ENCODE measurements at regions not wholly inside any gene's neighbourhood (a gene's known extent, or its start where the extent isn't known, plus 50 kb on each side); places are given as distances from the start of the nearest gene placed in this dataset.

GRCh38 chr11:23679041-23679440 lies 817.8 kb upstream of the LUZP2 start:
- CTCF ChIA-PET = no interaction called here
- no peak overlapping the region for H3K27ac ChIP-seq
- POLR2A ChIA-PET (ENCODE audit: low non-redundant PET) = no interaction called here
- no peak for TF ChIP-seq CTCF (conservative IDR thresholded peaks at IDR 0.05; ENCODE audit: low read depth)
- no peak for DNase-seq (ENCODE audit: low spot score)

DNA sequence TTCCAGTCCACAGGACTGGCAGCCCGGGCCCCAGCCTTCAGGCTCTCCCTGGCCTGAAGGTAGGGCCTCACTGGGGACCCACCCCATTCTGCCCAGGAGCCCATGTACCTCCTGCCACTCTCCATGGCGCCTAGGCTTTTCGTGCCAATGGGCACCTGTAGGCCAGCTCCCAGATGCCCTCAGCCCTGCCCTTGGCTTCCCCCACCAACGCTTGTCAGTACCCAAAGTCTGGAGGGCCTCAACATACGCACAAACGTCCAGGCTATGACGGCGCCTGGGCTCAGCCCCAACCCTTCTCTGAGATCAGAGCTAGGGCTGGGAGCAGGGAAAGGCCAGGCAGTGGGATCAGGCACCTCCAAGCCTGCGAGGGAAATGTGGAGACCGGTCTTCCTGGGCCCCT lies 816.9 kb upstream of the LUZP2 start:
- POLR2A ChIA-PET (ENCODE audit: low non-redundant PET) = no interaction called here
- no peak overlapping the region for H3K27ac ChIP-seq
- no peak for TF ChIP-seq CTCF (conservative IDR thresholded peaks at IDR 0.05; ENCODE audit: low read depth)
- CTCF ChIA-PET = no interaction called here
- DNase-seq (ENCODE audit: low spot score) = no peak

DNA sequence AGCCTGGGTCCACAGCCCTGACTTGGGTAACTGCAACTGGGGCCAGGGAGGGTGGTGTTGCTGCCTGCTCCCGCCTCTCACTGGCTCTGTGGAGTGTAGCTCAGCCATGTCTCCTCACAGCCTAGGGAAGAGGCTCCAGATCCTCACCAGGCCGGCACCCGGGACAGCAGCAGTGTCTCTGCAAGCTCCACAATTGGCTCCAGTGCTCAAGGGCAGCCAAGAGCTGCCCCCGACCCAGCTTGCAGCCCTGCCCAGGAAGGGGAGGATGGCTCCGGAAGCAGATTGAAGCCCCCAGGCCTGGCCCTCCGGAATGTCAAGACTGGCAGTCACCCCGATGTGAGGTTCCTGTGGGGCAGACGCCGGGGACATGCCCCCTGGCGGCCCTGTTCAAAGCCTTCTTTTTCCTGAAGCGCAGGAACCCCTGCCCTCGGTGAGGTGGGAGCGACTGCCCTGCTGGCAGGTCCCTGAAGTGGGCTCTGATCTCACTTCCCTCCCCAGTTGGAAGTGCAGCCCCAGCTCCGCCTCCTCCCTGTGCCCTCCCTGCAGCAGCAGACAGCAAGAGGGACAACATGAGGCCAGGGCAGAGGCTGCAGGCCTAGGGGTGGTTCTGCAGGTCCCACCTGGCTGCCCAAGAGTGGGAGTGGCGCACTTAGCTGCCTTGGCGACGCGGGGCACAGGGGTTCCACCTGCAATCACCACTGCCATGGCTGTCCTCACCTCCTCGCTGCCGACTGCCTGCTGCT lies 816.2 kb upstream of the LUZP2 start:
- TF ChIP-seq CTCF (conservative IDR thresholded peaks at IDR 0.05; ENCODE audit: low read depth) = no peak
- no peak overlapping the region for H3K27ac ChIP-seq
- ChIA-PET POLR2A (ENCODE audit: low non-redundant PET) (no interaction called here), CTCF (no interaction called here)
- DNase-seq (ENCODE audit: low spot score) = no peak

DNA sequence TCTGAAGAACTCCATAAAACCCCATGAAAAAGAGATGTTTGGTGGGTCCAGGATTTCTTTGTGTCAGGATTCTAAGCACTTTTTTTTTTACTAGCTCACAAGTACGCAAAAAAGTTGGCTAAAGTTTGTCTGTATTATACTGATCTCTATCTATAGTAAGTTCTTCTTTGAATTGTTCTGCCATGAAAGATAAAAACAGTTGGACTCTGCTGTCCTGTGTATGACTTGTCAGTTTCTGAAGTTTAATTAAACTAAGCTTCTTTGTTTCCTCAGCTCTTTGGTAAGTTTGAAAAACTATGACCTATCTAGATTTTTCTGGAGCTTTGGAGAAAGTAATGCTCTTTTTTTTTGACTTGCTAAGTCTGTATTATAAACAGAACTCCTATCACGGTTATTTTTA lies 812.2 kb upstream of the LUZP2 start:
- ChIA-PET POLR2A (ENCODE audit: low non-redundant PET) (no interaction called here), CTCF (interaction anchor here (0.6 kb wide), 1 partner anchor 44 kb away, joined by 3 read pairs; no protein-coding TSS in a partner anchor)
- DNase-seq (ENCODE audit: low spot score) = no peak
- no peak for TF ChIP-seq CTCF (conservative IDR thresholded peaks at IDR 0.05; ENCODE audit: low read depth)
- no peak overlapping the region for H3K27ac ChIP-seq

- no peak for DNase-seq (ENCODE audit: low spot score)
- no peak overlapping the region for H3K27ac ChIP-seq
- no peak for TF ChIP-seq CTCF (conservative IDR thresholded peaks at IDR 0.05; ENCODE audit: low read depth)
- ChIA-PET POLR2A (ENCODE audit: low non-redundant PET) (no interaction called here), CTCF (no interaction called here)
Observed at GRCh38 chr11:23687991-23688390, 808.9 kb upstream of the LUZP2 start.

- ChIA-PET CTCF (no interaction called here), POLR2A (ENCODE audit: low non-redundant PET) (no interaction called here)
- H3K27ac ChIP-seq = no peak overlapping the region
- no peak for DNase-seq (ENCODE audit: low spot score)
- TF ChIP-seq CTCF (conservative IDR thresholded peaks at IDR 0.05; ENCODE audit: low read depth) = no peak
Observed at GRCh38 chr11:23688411-23688810, 808.4 kb upstream of the LUZP2 start.

Measured in RWPE1 (cell line).